Peyer's patch (tissue), 4 donors: ENCODE measurements at regions not wholly inside any gene's neighbourhood (a gene's known extent, or its start where the extent isn't known, plus 50 kb on each side); places are given as distances from the start of the nearest gene placed in this dataset.

Experiments used
- DNase-seq, 3 donors: peaks; one replicate each; pipeline ENCODE4 v3.0.0-alpha.2; 2017 to 2019
- H3K27ac ChIP-seq, 4 donors: fragments of 200-600 bp; sonication (generic); one replicate each; pipeline ENCODE4 v1.5.1; 2016 to 2019
- H3K27me3 ChIP-seq, 2 donors: fragments of 200-600 bp; sonication (generic); one replicate each; pipeline ENCODE4 v1.5.1; 2019
- H3K36me3 ChIP-seq, 3 donors: fragments of 200-600 bp; sonication (generic); one replicate each; pipeline ENCODE4 v1.5.1; 2016 to 2019
- H3K4me1 ChIP-seq, 4 donors: fragments of 200-600 bp; sonication (generic); one replicate each; pipeline ENCODE4 v1.5.1; 2016 to 2019
- H3K4me3 ChIP-seq, 4 donors: fragments of 200-600 bp; sonication (generic); 1 replicate in 3 of 4; 2 replicates in 1 of 4; pipeline ENCODE4 v1.5.1; 2016 to 2019; ENCODE audit warnings: mild to moderate bottlenecking in 1 of 4
- H3K9me3 ChIP-seq, 4 donors: fragments of 200-600 bp; sonication (generic); one replicate each; pipeline ENCODE4 v1.5.1; 2016 to 2019; ENCODE audit warnings: mild to moderate bottlenecking in 1 of 4
- POLR2A ChIP-seq, 2 donors: fragments of 450-650 bp; IDR thresholded peaks; one replicate each; pipeline ENCODE4 v1.5.1; 2017; ENCODE audit warnings: antibody characterized with exemption in 2 of 2, mild to moderate bottlenecking in 2 of 2, moderate library complexity in 2 of 2
- TF ChIP-seq, protein P1 (sequence below), 6 experiments: fragments of 450-650 bp in 4 of 6; fragments of 200-600 bp in 2 of 6; sonication (generic) in 1 of 6; IDR thresholded peaks; one replicate each; pipeline ENCODE4 v1.5.1; 2017 to 2019; ENCODE audit warnings: antibody characterized with exemption in 6 of 6, mild to moderate bottlenecking in 3 of 6, moderate library complexity in 1 of 6

GRCh38 chr6:74369556-74369993 is 673.6 kb downstream of the CD109 start:
- Histone ChIP-seq H3K4me3 (no peak overlapping the region), H3K27ac (no peak overlapping the region), H3K9me3 (no peaks in the 10 kb centered on the region), H3K36me3 (no peaks in the 10 kb centered on the region), H3K27me3 (no peaks in the 10 kb centered on the region), H3K4me1 (no peaks in the 10 kb centered on the region)
- no peak for DNase-seq
- TF ChIP-seq, protein P1, sequence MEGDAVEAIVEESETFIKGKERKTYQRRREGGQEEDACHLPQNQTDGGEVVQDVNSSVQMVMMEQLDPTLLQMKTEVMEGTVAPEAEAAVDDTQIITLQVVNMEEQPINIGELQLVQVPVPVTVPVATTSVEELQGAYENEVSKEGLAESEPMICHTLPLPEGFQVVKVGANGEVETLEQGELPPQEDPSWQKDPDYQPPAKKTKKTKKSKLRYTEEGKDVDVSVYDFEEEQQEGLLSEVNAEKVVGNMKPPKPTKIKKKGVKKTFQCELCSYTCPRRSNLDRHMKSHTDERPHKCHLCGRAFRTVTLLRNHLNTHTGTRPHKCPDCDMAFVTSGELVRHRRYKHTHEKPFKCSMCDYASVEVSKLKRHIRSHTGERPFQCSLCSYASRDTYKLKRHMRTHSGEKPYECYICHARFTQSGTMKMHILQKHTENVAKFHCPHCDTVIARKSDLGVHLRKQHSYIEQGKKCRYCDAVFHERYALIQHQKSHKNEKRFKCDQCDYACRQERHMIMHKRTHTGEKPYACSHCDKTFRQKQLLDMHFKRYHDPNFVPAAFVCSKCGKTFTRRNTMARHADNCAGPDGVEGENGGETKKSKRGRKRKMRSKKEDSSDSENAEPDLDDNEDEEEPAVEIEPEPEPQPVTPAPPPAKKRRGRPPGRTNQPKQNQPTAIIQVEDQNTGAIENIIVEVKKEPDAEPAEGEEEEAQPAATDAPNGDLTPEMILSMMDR (IDR thresholded peaks at IDR 0.05): no peak
- no peak for TF ChIP-seq POLR2A (IDR thresholded peaks at IDR 0.05)

DNA sequence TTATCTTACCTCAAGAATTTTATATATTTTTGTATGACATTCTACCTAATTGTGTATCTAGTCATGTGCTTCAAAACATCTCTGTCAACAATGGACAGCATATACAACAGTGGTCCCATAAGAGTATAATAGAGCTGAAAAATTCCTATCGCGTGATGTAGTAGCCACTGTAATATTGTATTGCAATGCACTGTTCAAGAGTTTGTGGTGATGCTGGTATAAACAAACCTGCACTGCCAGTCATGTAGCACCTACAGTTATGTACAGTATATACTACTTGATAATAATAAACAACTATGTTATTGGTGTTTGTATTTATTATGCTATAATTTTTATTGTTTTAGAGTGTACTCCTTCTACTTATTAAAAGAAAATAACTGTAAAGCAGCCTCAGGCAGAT is 672.7 kb downstream of the CD109 start:
- no peak for DNase-seq
- Histone ChIP-seq H3K4me3 (no peak overlapping the region), H3K27me3 (no peaks in the 10 kb centered on the region), H3K36me3 (no peaks in the 10 kb centered on the region), H3K27ac (no peak overlapping the region), H3K9me3 (no peaks in the 10 kb centered on the region), H3K4me1 (no peaks in the 10 kb centered on the region)
- TF ChIP-seq POLR2A (IDR thresholded peaks at IDR 0.05): no peak
- TF ChIP-seq, protein P1 (IDR thresholded peaks at IDR 0.05): no peak

DNA sequence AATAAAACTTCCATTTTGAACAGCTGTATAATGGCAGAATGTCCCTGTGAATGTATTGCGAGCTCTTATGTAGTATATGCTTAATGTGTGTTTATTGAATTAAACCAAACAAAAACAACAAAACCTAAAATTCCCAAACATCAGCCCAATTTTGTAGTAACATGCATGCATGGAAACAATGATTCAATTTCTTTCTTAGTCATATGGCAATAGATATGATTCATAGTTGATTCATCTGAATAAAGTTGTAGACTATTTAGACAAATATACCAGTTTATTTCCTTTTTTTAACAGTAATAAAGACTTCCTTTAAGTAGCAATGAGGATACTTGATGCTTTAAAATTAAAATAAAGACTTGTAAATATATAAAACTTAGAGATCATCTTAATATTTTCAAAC is 670.6 kb downstream of the CD109 start:
- Histone ChIP-seq H3K9me3 (no peaks in the 10 kb centered on the region), H3K4me3 (no peak overlapping the region), H3K36me3 (no peaks in the 10 kb centered on the region), H3K27me3 (no peaks in the 10 kb centered on the region), H3K27ac (no peak overlapping the region), H3K4me1 (no peaks in the 10 kb centered on the region)
- DNase-seq: no peak
- TF ChIP-seq, protein P1 (IDR thresholded peaks at IDR 0.05): no peak
- no peak for TF ChIP-seq POLR2A (IDR thresholded peaks at IDR 0.05)

DNA sequence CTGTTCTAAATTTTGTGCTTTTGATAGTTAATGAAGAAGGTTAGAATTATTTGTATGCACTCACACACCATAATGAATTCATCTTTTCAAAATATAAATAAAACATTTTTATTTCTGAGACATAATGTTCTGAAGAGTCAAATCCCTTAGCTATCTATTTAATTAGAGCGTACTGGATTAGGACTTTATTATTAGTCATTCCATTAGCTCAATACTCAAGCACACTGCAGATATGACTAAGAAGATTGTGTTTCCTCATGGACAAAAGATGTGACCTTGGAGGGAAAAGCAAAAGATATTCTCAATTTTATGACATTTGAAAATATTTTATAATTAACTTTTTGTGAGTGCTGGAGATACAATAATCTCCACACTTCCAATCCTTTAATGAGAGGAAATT is 666.4 kb downstream of the CD109 start:
- Histone ChIP-seq H3K27me3 (no peaks in the 10 kb centered on the region), H3K4me1 (no peaks in the 10 kb centered on the region), H3K27ac (no peak overlapping the region), H3K36me3 (no peaks in the 10 kb centered on the region), H3K4me3 (no peak overlapping the region), H3K9me3 (no peaks in the 10 kb centered on the region)
- TF ChIP-seq, protein P1 (IDR thresholded peaks at IDR 0.05): no peak
- TF ChIP-seq POLR2A (IDR thresholded peaks at IDR 0.05): no peak
- no peak for DNase-seq

DNA sequence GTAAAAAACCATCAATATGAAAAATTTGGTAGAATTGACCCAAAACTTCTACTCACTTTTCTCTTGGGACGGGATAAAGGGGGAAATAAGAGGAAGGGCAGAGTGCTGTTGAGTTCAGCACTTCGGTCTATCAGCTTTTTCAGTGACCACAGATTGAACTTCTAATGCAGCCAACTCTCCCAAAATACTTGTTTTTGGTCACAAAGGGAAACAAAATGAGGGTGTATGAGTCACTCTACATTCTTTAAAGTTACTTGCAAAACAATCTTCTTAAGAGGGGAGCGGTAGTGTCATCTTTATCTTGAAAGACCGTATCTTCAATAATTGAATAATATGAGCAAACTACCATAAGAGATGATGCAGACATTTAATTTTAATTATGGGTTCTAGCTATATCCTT is 661.3 kb downstream of the CD109 start:
- Histone ChIP-seq H3K4me1 (no peaks in the 10 kb centered on the region), H3K9me3 (no peaks in the 10 kb centered on the region), H3K4me3 (no peak overlapping the region), H3K27ac (no peak overlapping the region), H3K27me3 (no peaks in the 10 kb centered on the region), H3K36me3 (no peaks in the 10 kb centered on the region)
- TF ChIP-seq, protein P1 (IDR thresholded peaks at IDR 0.05): no peak
- no peak for TF ChIP-seq POLR2A (IDR thresholded peaks at IDR 0.05)
- DNase-seq: no peak

GRCh38 chr6:74356391-74356790 is 660.4 kb downstream of the CD109 start:
- H3K4me1 ChIP-seq: no peaks in the 10 kb centered on the region
- H3K27me3 ChIP-seq: no peaks in the 10 kb centered on the region
- no peak for DNase-seq
- no peaks in the 10 kb centered on the region for H3K36me3 ChIP-seq
- H3K4me3 ChIP-seq: no peak overlapping the region
- TF ChIP-seq POLR2A (IDR thresholded peaks at IDR 0.05): no peak
- TF ChIP-seq, protein P1 (IDR thresholded peaks at IDR 0.05): no peak
- no peaks in the 10 kb centered on the region for H3K9me3 ChIP-seq
- H3K27ac ChIP-seq: no peak overlapping the region
